ENCODE measurements at regions not wholly inside any gene's neighbourhood (a gene's known extent, or its start where the extent isn't known, plus 50 kb on each side); places are given as distances from the start of the nearest gene placed in this dataset.

DNA sequence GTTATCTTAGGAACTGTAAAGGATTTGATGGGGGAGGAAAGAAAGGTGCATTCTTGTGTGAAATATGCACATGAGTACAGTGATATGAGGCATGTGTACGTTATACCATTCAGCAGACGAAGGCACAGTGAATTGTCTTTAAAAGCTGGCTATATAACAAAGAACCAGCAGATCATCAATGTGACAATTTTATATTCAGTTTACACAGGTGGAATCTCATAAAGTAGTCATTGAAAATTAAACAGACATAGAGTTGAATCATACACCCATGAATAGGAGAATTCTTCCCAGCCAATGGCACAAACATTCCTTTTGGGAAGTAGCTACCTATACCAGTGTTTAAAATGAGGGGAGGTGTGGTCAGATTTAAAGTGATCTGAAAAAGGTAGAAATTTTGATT lies 470.3 kb downstream of the DSC3 start:
- no peak for TF ChIP-seq CTCF (conservative IDR thresholded peaks at IDR 0.05)
- no peak for TF ChIP-seq ZFX (IDR thresholded peaks at IDR 0.05)
